ENCODE measurements at regions not wholly inside any gene's neighbourhood (a gene's known extent, or its start where the extent isn't known, plus 50 kb on each side); places are given as distances from the start of the nearest gene placed in this dataset.

- TF ChIP-seq CTCF (IDR thresholded peaks at IDR 0.05), result no peak
- Mint-ChIP-seq H3K4me1 (ENCODE audit: low read depth) (peaks cover 10% of the 10 kb centered on the region), H3K27me3 (ENCODE audit: low read depth) (peaks cover 14% of the 10 kb centered on the region), H3K4me3 (ENCODE audit: unreplicated experiment) (no peak overlapping the region), H3K9me3 (ENCODE audit: low read depth) (no peaks in the 10 kb centered on the region), H3K36me3 (ENCODE audit: low read depth) (no peaks in the 10 kb centered on the region), H3K27ac (ENCODE audit: unreplicated experiment) (peak overlapping the region; percentile 46)
- no peak for DNase-seq (ENCODE audit: low spot score)
These were observed 54.4 kb upstream of the HAO2 start for GRCh38 chr1:119314001-119314796.

GRCh38 chr1:119316870-119317416 is 51.6 kb upstream of the HAO2 start:
- H3K4me3 Mint-ChIP-seq (ENCODE audit: unreplicated experiment), result no peak overlapping the region
- H3K27ac Mint-ChIP-seq (ENCODE audit: unreplicated experiment), result no peak overlapping the region
- H3K36me3 Mint-ChIP-seq (ENCODE audit: low read depth), result no peaks in the 10 kb centered on the region
- no peak for TF ChIP-seq CTCF (IDR thresholded peaks at IDR 0.05)
- H3K4me1 Mint-ChIP-seq (ENCODE audit: low read depth), result peaks cover 10% of the 10 kb centered on the region
- no peaks in the 10 kb centered on the region for H3K9me3 Mint-ChIP-seq (ENCODE audit: low read depth)
- no peaks in the 10 kb centered on the region for H3K27me3 Mint-ChIP-seq (ENCODE audit: low read depth)
- DNase-seq (ENCODE audit: low spot score), result no peak

- H3K4me3 Mint-ChIP-seq (ENCODE audit: unreplicated experiment), result no peak overlapping the region
- no peak for TF ChIP-seq CTCF (IDR thresholded peaks at IDR 0.05)
- no peaks in the 10 kb centered on the region for H3K36me3 Mint-ChIP-seq (ENCODE audit: low read depth)
- H3K27ac Mint-ChIP-seq (ENCODE audit: unreplicated experiment), result no peak overlapping the region
- H3K9me3 Mint-ChIP-seq (ENCODE audit: low read depth), result no peaks in the 10 kb centered on the region
- no peaks in the 10 kb centered on the region for H3K27me3 Mint-ChIP-seq (ENCODE audit: low read depth)
- peaks cover 16% of the 10 kb centered on the region for H3K4me1 Mint-ChIP-seq (ENCODE audit: low read depth)
- DNase-seq (ENCODE audit: low spot score), result no peak
These were observed 49.9 kb upstream of the HAO2 start for GRCh38 chr1:119318466-119319309.
